DOHH2 (cell line): ENCODE measurements at regions not wholly inside any gene's neighbourhood (a gene's known extent, or its start where the extent isn't known, plus 50 kb on each side); places are given as distances from the start of the nearest gene placed in this dataset.

Experiments used
- EZH2phosphoT487 ChIP-seq: fragments of 200-600 bp; sonication (generic); IDR thresholded peaks from 2 replicates; pipeline ENCODE4 v1.6.1; 2017; ENCODE audit warnings: borderline replicate concordance, mild to moderate bottlenecking, antibody characterized with exemption, low read length, moderate library complexity, mixed read lengths
- TF ChIP-seq, protein P1 (sequence below): fragments of 200-600 bp; sonication (generic); IDR thresholded peaks from one replicate; pipeline ENCODE4 v1.5.1; 2014; ENCODE audit warnings: antibody characterized with exemption, mild to moderate bottlenecking, low read depth, low read length; ENCODE audit not compliant: poor library complexity, severe bottlenecking

DNA sequence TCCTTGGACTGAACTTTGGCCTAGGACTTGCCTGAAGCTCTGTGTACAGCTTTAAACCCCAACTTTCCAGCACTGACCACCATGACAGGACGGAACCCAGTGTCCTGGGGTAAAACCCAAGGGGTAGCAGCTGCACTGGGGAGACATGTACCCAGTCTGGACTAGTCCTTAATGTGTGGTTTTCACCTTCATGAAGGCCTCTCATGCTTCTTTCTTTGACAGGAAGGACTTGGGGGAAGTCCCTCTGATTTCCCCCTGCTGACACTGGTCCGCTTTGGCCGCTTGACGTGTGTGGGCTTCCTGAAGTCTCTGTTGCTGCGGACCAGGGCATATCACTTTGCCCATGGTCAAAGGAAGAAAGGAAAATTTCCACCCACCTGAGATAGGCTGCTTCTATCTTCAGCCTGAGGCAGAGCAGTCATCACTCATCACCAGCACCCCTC, 66.3 kb upstream of the PRDX6 start:
- TF ChIP-seq, protein P1, sequence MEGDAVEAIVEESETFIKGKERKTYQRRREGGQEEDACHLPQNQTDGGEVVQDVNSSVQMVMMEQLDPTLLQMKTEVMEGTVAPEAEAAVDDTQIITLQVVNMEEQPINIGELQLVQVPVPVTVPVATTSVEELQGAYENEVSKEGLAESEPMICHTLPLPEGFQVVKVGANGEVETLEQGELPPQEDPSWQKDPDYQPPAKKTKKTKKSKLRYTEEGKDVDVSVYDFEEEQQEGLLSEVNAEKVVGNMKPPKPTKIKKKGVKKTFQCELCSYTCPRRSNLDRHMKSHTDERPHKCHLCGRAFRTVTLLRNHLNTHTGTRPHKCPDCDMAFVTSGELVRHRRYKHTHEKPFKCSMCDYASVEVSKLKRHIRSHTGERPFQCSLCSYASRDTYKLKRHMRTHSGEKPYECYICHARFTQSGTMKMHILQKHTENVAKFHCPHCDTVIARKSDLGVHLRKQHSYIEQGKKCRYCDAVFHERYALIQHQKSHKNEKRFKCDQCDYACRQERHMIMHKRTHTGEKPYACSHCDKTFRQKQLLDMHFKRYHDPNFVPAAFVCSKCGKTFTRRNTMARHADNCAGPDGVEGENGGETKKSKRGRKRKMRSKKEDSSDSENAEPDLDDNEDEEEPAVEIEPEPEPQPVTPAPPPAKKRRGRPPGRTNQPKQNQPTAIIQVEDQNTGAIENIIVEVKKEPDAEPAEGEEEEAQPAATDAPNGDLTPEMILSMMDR: no peak
- no peak for TF ChIP-seq EZH2phosphoT487
